NCI-H345 (cell line): ENCODE measurements at regions not wholly inside any gene's neighbourhood (a gene's known extent, or its start where the extent isn't known, plus 50 kb on each side); places are given as distances from the start of the nearest gene placed in this dataset.

Experiments
- DNase-seq: peaks from one replicate; lab custom pipeline; 2025; lab: John Stamatoyannopoulos, UW

- DNase-seq = no peak
These were observed 53.0 kb upstream of the DAZL start for GRCh38 chr3:16658004-16658924.

- DNase-seq = no peak
These were observed 53.9 kb upstream of the DAZL start for GRCh38 chr3:16658925-16659793.

GRCh38 chr3:16663854-16664712 lies 58.9 kb upstream of the DAZL start:
- no peak for DNase-seq

DNA sequence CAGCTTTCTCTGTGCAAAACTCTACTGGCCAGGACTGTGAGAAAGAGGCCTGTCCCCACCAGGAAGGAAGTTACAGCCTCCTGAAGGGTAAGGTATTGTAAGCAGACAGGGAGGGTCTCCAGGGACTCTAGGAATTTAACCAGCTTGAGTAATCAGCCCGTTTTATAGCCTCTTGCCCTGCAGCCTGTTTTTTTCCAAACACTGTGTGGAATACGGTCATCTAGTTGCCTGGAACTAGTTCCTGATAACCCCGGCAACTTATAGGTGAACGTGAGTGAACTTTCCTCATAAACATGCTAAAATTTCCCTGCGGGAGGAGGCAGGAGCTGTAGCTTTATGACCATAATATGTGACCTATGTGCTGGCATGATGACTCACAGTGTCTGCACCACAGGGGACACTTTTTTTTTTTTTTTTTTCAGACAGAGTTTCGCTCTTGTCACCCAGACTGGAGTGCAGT lies 60.1 kb upstream of the DAZL start:
- no peak for DNase-seq

GRCh38 chr3:16666206-16666605 lies 61.0 kb upstream of the DAZL start:
- no peak for DNase-seq

GRCh38 chr3:16667633-16668032 lies 62.4 kb upstream of the DAZL start:
- no peak for DNase-seq

DNA sequence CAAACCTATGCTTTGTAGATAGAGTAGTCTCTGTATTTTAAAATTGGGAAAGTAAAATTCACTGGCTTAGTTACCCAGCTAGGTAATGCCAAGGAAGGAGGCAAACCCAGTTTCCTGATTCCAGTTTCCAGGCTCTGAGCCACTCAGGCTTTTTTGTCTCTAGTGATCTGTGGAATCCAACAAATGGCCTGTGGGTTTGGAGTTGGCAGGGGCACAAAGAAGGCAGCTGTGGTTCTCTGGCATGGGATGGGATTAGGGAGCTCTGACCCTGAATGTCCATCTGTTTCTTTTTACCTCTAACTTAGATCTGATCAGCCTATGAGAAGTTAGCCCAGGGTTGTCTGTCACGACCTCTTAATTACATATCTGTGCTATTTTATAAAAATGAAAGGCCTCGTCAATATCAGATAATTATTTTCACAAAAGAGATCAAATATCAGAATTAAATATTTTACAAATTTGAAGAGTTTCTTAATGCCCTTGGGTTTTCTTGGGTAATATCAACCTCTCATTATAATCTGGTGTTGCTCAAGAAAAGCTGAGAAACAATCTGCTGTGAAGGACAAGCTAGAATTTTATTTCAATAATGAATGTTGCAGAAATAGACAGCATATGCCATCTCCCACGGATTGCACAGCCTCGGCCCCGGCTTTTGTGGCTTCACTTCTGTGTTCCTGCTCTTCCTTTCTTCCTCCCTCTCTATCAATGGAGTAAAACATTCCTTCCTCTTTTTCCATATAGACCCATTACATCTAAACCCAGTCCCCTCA lies 63.7 kb upstream of the DAZL start:
- no peak for DNase-seq

- DNase-seq = no peak
These were observed 65.0 kb upstream of the DAZL start for GRCh38 chr3:16670191-16670590.

DNA sequence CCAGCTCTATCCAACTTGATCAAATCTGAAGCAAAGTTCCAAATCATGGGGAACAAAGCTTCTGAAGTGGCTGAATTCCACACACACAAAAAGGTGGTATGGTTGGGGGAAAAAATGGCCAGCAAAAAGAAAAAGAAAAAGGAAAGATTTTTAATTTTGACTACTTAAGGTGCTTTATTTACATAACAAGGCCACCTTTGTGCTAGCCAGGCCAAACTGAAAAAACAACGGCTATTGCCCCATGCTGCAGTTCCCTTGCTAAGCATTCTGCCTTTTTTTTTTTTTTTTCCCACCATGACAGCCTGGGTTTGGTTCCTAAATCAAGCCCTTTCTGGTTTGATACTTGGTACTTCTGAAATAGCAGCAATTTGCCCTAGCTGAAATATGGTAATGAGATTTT lies 66.5 kb upstream of the DAZL start:
- DNase-seq = no peak

DNA sequence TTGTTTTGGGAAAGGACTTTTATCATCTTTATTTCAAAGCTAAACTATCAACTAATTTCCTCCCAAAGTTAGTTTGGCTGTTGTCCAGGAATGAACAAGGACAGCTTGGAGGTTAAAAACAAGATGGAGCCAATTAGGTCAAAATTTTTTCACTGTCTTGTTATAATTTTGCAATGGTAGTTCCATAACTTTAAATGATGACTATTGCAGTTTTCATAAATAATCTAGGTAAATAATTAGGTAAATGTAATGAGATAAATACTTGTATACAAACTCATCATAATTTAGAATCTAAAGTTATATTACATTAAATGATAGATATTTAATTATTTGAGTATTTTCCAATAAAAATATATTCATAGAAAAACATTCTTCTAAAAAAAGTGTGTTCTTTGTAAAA lies 68.3 kb upstream of the DAZL start:
- DNase-seq = no peak

- no peak for DNase-seq
These were observed 70.6 kb upstream of the DAZL start for GRCh38 chr3:16675805-16676204.

GRCh38 chr3:16686679-16687078 lies 81.5 kb upstream of the DAZL start:
- no peak for DNase-seq

DNA sequence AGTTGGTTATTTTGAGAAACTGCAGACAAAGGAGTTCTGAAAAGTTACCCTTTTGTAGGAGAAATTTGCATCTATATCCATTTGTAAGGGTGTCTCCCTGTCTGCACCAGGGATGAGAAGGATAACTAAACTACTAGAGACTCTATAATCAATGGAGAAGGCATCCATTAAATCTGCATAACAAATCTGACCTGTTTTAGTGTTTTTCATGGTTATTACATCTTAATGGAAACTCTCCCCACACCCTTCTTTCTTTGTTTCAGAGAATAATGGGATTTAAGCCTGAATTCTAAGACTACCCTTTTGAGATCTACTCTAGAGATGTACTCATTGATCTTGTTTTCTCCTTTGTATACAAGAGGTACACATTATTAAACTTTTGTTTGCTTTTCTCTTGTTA lies 82.0 kb upstream of the DAZL start:
- DNase-seq = no peak

GRCh38 chr3:16692486-16693344 lies 87.5 kb upstream of the DAZL start:
- no peak for DNase-seq

DNA sequence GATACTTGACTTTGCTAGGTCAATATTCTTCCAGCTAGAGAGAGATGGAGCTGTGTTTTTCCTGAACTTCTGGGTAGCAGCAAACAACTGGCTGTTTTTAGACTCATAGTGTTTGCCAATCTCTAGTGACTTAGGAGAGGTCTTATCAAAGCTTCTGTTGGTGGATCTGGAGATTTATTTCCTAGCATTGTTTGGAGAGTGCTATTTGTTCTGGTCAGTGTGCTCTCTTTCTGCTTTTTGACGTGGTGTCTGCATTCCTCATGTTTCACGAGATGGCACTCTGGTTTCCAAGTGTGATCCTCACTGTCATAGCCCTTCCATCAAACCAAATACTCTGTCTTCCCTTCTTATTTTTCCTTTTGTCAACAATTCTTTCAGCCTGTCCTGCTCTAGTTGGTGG lies 88.6 kb upstream of the DAZL start:
- no peak for DNase-seq

DNA sequence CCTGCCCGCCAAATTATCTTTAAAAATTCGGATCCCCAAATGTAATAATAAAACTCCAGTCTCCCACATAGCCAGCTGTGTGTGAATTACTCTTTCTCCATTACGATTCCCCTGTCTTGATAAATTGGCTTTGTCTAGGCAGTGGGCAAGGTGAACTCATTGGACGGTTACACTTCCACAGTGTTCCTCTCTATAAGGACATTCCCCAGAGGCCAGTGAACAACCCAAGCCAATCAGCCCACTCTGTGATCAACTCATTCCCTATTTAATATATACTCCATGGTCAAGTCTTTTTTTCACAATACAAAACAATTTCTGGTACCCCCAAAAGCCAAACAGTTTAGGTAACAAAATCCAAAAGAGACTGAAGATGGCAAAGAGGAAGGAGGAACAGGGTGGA lies 90.5 kb upstream of the DAZL start:
- no peak for DNase-seq

GRCh38 chr3:16697443-16698147 lies 92.4 kb upstream of the DAZL start:
- DNase-seq = no peak

DNA sequence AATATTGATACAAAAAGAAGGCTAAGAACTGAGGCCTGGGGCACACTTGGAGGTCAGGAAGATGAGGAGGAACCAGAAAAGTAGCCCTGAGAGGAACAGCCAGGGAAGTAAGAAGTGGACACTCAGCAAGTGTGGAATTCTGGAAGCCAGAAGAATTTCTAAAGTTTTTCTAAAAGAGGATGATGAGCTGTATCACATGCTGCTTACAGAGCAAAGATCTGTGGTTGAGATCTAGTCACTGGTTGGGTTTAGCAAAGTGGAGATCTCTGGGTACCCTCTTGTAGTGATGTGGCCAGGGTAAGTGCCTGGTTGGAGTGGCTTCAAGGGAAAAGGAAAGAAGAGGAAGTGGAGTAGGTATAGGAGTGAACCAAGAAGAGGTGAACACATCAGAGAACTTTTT lies 95.4 kb upstream of the DAZL start:
- no peak for DNase-seq

- DNase-seq = no peak
These were observed 99.7 kb upstream of the DAZL start for GRCh38 chr3:16704941-16705340.

- DNase-seq = no peak
These were observed 102.0 kb upstream of the DAZL start for GRCh38 chr3:16707260-16707659.
